SK-N-SH (cell line): ENCODE measurements at regions not wholly inside any gene's neighbourhood (a gene's known extent, or its start where the extent isn't known, plus 50 kb on each side); places are given as distances from the start of the nearest gene placed in this dataset.

Experiments
- CTCF ChIA-PET: fragments of 300-600, 350-600 bp; formaldehyde crosslinking; extraction: SDS; loops from one replicate; lab custom pipeline; 2021; lab: Yijun Ruan, JAX
- POLR2A ChIA-PET: fragments of 350-600 bp; sonication (Branson Sonifier 250); formaldehyde crosslinking; extraction: SDS; loops from one replicate; lab custom pipeline; 2020; ENCODE audit warnings: antibody characterized with exemption, inconsistent platforms; lab: Yijun Ruan, JAX
- DNase-seq: peaks from one replicate; pipeline ENCODE4 v3.0.0; 2012
- H2AFZ ChIP-seq: fragments of 200-600 bp; sonication (generic); 2 replicates; pipeline ENCODE4 v1.8.1; 2016; ENCODE audit warnings: antibody characterized with exemption, mild to moderate bottlenecking, low read depth
- H3F3A ChIP-seq: fragments of 200-600 bp; sonication (generic); replicated peaks from 2 replicates; pipeline ENCODE3; 2016; ENCODE audit warnings: antibody characterized with exemption, mild to moderate bottlenecking; ENCODE audit not compliant: insufficient read depth
- H3K27ac ChIP-seq, 2 experiments: fragments of 200-500 bp in 1 of 2; fragments of 200-600 bp in 1 of 2; sonication (Bioruptor generic) in 1 of 2; sonication (generic), shearing (Covaris generic) in 1 of 2; 2 replicates each; pipeline versions ENCODE4 v1.5.1 to v1.6.1; 2014 to 2016; ENCODE audit warnings: low read depth in 2 of 2, inconsistent platforms in 1 of 2, low read length in 1 of 2, mild to moderate bottlenecking in 1 of 2, mixed read lengths in 1 of 2
- H3K27me3 ChIP-seq: fragments of 200-600 bp; sonication (generic), shearing (Covaris generic); 2 replicates; pipeline ENCODE4 v1.6.1; 2016; ENCODE audit warnings: mixed run types; ENCODE audit not compliant: insufficient read depth
- H3K36me3 ChIP-seq, 2 experiments: fragments of 200-500 bp in 1 of 2; fragments of 200-600 bp in 1 of 2; sonication (Bioruptor generic) in 1 of 2; sonication (generic) in 1 of 2; replicated peaks in 1 of 2; 2 replicates each; pipeline versions ENCODE3 to v1.5.1; 2014 to 2016; ENCODE audit warnings: low read length in 1 of 2, mild to moderate bottlenecking in 1 of 2; ENCODE audit not compliant: insufficient read depth in 2 of 2, control insufficient read depth in 1 of 2
- H3K4me1 ChIP-seq, 2 experiments: fragments of 200-500 bp in 1 of 2; fragments of 200-600 bp in 1 of 2; sonication (Bioruptor generic) in 1 of 2; sonication (generic), shearing (Covaris generic) in 1 of 2; 2 replicates each; pipeline versions ENCODE4 v1.5.1 to v1.6.1; 2014 to 2016; ENCODE audit warnings: low read depth in 1 of 2, low read length in 1 of 2, mixed run types in 1 of 2; ENCODE audit not compliant: insufficient read depth in 2 of 2, control insufficient read depth in 1 of 2
- H3K4me2 ChIP-seq: fragments of 200-600 bp; sonication (generic), shearing (Covaris generic); 2 replicates; pipeline ENCODE4 v1.6.1; 2017; ENCODE audit warnings: mixed run types
- H3K4me3 ChIP-seq, 2 experiments: fragments of 200-500 bp in 1 of 2; fragments of 200-600 bp in 1 of 2; sonication (Bioruptor generic) in 1 of 2; sonication (generic), shearing (Covaris generic) in 1 of 2; 2 replicates each; pipeline versions ENCODE4 v1.5.1 to v1.8.1; 2014 to 2016; ENCODE audit warnings: low read depth in 2 of 2, inconsistent platforms in 1 of 2, low read length in 1 of 2, mild to moderate bottlenecking in 1 of 2, mixed read lengths in 1 of 2, moderate library complexity in 1 of 2
- H3K79me2 ChIP-seq: fragments of 200-600 bp; sonication (generic); 2 replicates; pipeline ENCODE4 v1.8.1; 2017; ENCODE audit warnings: mild to moderate bottlenecking; ENCODE audit not compliant: insufficient read depth
- H3K9ac ChIP-seq: fragments of 200-600 bp; sonication (generic); 2 replicates; pipeline ENCODE4 v1.6.1; 2017; ENCODE audit warnings: mixed run types
- H3K9me2 ChIP-seq: fragments of 200-600 bp; sonication (generic); 2 replicates; pipeline ENCODE4 v1.6.1; 2017; ENCODE audit warnings: mixed run types
- H3K9me3 ChIP-seq: fragments of 200-600 bp; sonication (generic); 2 replicates; pipeline ENCODE4 v1.6.1; 2017; ENCODE audit warnings: mixed run types, mild to moderate bottlenecking, moderate library complexity
- H4K20me1 ChIP-seq: fragments of 200-600 bp; sonication (generic); 2 replicates; pipeline ENCODE4 v1.6.1; 2017; ENCODE audit warnings: mild to moderate bottlenecking, mixed run types; ENCODE audit not compliant: insufficient read depth
- CHD2 ChIP-seq: fragments of 150-350 bp; IDR thresholded peaks from 2 replicates; pipeline ENCODE4 v1.6.1; 2018; ENCODE audit warnings: low read length; ENCODE audit not compliant: partially characterized antibody
- FOSL2 ChIP-seq: IDR thresholded peaks from 2 replicates; pipeline ENCODE4 v1.4.0; 2012; ENCODE audit warnings: low read depth, mild to moderate bottlenecking, moderate library complexity, borderline replicate concordance
- FOXJ3 ChIP-seq: sonication (generic); formaldehyde crosslinking; IDR thresholded peaks from 2 replicates; pipeline ENCODE4 v1.5.1; 2020; ENCODE audit warnings: mild to moderate bottlenecking, missing genetic modification reagents
- FOXM1 ChIP-seq: IDR thresholded peaks from 2 replicates; pipeline ENCODE4 v1.4.0; 2012; ENCODE audit warnings: low read depth, mild to moderate bottlenecking
- GABPA ChIP-seq: IDR thresholded peaks from 2 replicates; pipeline ENCODE4 v1.4.0; 2012; ENCODE audit warnings: low read depth, mild to moderate bottlenecking
- MEF2A ChIP-seq: IDR thresholded peaks from 2 replicates; pipeline ENCODE4 v1.4.0; 2012; ENCODE audit warnings: low read depth, borderline replicate concordance
- NRF1 ChIP-seq: IDR thresholded peaks from 2 replicates; pipeline ENCODE4 v1.6.1; 2012; ENCODE audit warnings: low read depth, mild to moderate bottlenecking, low read length
- RAD21 ChIP-seq: IDR thresholded peaks from 2 replicates; pipeline ENCODE4 v1.6.1; 2012; ENCODE audit warnings: mild to moderate bottlenecking, low read length
- WGBS: methylation state at CpG from one replicate; pipeline ENCODE4 v1.1.6; 2017; ENCODE audit warnings: low lambda C conversion rate; 5-methylcytosine and 5-hydroxymethylcytosine counted together
- TF ChIP-seq, protein P1 (sequence below): IDR thresholded peaks from 2 replicates; pipeline ENCODE4 v1.4.0; 2012; ENCODE audit warnings: low read depth, borderline replicate concordance
- TF ChIP-seq, protein P2 (sequence below): fragments of 150-350 bp; IDR thresholded peaks from 2 replicates; pipeline ENCODE4 v1.6.1; 2017; ENCODE audit warnings: antibody characterized with exemption, low read length, low read depth, borderline replicate concordance
- TF ChIP-seq, protein P3 (sequence below): fragments of 150-350 bp; IDR thresholded peaks from 2 replicates; pipeline ENCODE4 v1.6.1; 2016; ENCODE audit warnings: mild to moderate bottlenecking, low read depth, low read length

DNA sequence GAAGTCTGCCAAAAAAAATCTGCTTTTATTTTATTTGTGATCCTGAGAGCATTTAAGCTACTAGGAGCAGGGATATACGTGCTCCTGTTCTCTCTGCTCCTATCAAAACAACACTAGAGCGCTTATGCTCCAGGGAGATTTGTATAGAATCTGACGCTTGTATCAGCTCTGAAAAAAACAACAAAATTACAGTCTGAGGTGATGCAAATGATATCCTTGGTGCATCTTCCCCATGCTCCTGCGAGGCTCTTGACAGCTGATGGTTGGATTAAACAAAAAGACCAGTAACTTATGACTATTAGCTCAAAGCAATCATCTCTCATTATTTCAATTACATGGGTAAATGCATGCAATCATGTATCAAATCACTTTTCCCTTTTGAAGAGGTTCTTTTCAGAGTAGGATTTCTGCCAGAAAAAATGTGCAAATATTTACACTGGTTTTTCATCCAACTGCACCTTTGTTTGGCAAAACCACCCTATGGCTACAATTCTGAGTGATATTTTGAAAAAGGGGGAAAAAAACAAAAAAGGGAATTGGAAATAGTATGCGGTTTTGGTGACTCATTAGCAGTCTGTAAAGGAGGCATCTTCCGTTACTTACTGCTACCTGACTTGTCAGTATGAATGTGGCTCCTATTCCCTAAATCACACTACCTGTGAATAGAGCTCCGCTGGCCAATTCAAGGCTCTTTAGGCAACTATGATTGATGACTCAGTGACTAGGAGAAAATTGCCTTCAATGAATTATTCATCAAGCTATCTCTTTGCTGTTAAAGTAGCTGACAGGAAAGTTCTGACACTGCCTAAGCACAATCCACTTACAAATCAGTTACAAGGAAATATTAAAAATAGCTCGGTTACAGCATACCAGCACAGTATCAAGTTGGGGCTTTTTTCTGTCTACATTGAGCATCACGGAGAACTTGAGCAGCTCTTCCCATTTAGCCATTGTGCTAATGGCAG lies 450.0 kb downstream of the FOXG1 start:
- no peaks in the 10 kb centered on the region for H4K20me1 ChIP-seq
- H3K27me3 ChIP-seq: peaks cover 8% of the 10 kb centered on the region; the same call in 1 of the 2 replicates
- no peak overlapping the region for H3K9ac ChIP-seq
- no peak overlapping the region for H2AFZ ChIP-seq
- no peak for DNase-seq
- POLR2A ChIA-PET: no interaction called here
- H3F3A ChIP-seq: no peaks in the 10 kb centered on the region
- H3K4me1 ChIP-seq: peaks cover 0 to 9% of the 10 kb centered on the region in 2 experiments; a peak in 1 of 4 replicates
- H3K79me2 ChIP-seq: no peaks in the 10 kb centered on the region
- H3K4me3 ChIP-seq: no peak overlapping the region
- H3K9me3 ChIP-seq: no peaks in the 10 kb centered on the region
- no peaks in the 10 kb centered on the region for H3K36me3 ChIP-seq
- H3K4me2 ChIP-seq: no peak overlapping the region
- no peak overlapping the region for H3K27ac ChIP-seq
- CTCF ChIA-PET: interaction anchor here (1.4 kb wide), 1 partner anchor 10 kb away, joined by 4 read pairs; no protein-coding TSS in a partner anchor
- WGBS: 5% methylated on average over 9 of the region's 9 CpGs
- H3K9me2 ChIP-seq: no peaks in the 10 kb centered on the region
- TF ChIP-seq FOSL2 (0 out of 2 replicates have a peak, but pooled peaks have one; percentile 4), MEF2A (no peak)

DNA sequence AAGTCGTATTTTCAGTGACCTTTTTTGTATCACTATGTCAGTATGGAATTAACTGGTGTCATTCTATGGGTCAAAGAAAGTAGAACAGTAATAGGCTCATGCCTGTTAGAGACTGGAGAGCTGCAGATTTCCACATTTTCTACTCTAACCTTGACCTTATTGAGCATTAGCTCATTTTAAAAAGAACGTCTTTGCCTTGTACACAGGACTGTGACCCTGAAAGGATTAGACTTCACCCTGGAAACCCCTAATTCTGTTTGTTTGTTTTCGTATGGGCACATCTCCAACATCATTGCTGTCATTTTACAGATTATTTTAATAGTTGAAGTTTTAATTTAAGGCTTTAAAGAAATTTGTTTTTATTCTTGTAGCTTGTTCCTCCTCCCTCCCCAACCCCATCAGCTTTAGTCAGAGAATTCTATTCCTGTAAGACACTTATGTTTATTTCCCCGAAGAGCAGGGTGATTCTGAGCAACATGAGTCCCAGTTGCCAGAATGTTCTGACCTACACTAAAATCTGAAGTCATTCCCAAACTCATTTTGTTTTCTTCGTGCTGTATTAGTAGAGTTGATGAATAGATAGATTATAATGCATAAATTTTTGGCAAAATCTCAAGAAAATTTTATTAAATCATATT lies 451.3 kb downstream of the FOXG1 start:
- no peaks in the 10 kb centered on the region for H3K9me3 ChIP-seq
- no peak overlapping the region for H3K4me2 ChIP-seq
- TF ChIP-seq, protein P1, sequence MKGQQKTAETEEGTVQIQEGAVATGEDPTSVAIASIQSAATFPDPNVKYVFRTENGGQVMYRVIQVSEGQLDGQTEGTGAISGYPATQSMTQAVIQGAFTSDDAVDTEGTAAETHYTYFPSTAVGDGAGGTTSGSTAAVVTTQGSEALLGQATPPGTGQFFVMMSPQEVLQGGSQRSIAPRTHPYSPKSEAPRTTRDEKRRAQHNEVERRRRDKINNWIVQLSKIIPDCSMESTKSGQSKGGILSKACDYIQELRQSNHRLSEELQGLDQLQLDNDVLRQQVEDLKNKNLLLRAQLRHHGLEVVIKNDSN: no peak
- no peak for TF ChIP-seq GABPA
- TF ChIP-seq, protein P2, sequence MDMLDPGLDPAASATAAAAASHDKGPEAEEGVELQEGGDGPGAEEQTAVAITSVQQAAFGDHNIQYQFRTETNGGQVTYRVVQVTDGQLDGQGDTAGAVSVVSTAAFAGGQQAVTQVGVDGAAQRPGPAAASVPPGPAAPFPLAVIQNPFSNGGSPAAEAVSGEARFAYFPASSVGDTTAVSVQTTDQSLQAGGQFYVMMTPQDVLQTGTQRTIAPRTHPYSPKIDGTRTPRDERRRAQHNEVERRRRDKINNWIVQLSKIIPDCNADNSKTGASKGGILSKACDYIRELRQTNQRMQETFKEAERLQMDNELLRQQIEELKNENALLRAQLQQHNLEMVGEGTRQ: no peak
- no peak for TF ChIP-seq MEF2A
- no peak for TF ChIP-seq CHD2
- TF ChIP-seq RAD21: no peak
- TF ChIP-seq, protein P3, sequence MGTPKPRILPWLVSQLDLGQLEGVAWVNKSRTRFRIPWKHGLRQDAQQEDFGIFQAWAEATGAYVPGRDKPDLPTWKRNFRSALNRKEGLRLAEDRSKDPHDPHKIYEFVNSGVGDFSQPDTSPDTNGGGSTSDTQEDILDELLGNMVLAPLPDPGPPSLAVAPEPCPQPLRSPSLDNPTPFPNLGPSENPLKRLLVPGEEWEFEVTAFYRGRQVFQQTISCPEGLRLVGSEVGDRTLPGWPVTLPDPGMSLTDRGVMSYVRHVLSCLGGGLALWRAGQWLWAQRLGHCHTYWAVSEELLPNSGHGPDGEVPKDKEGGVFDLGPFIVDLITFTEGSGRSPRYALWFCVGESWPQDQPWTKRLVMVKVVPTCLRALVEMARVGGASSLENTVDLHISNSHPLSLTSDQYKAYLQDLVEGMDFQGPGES: no peak
- TF ChIP-seq FOXJ3 (CRISPR knock-in tag): no peak
- no peak for TF ChIP-seq FOXM1
- TF ChIP-seq NRF1: no peak
- no peak overlapping the region for H3K9ac ChIP-seq
- no peak overlapping the region for H3K27ac ChIP-seq
- no peak overlapping the region for H2AFZ ChIP-seq
- WGBS: 10% methylated on average over 5 of the region's 5 CpGs
- H3K36me3 ChIP-seq: no peaks in the 10 kb centered on the region
- H3K79me2 ChIP-seq: no peaks in the 10 kb centered on the region
- no peaks in the 10 kb centered on the region for H3F3A ChIP-seq
- H3K27me3 ChIP-seq: peaks cover 8% of the 10 kb centered on the region; the same call in 1 of the 2 replicates
- no peaks in the 10 kb centered on the region for H3K9me2 ChIP-seq
- no peak for DNase-seq
- H3K4me1 ChIP-seq: peaks cover 0 to 9% of the 10 kb centered on the region in 2 experiments; a peak in 1 of 4 replicates
- ChIA-PET POLR2A (no interaction called here), CTCF (interaction anchor here (0.7 to 1.4 kb wide), 2 partner anchors 11 to 650 kb away, joined by 3 to 4 read pairs; no protein-coding TSS in a partner anchor)
- no peak overlapping the region for H3K4me3 ChIP-seq
- H4K20me1 ChIP-seq: no peaks in the 10 kb centered on the region
